ENCODE measurements at regions not wholly inside any gene's neighbourhood (a gene's known extent, or its start where the extent isn't known, plus 50 kb on each side); places are given as distances from the start of the nearest gene placed in this dataset.

DNA sequence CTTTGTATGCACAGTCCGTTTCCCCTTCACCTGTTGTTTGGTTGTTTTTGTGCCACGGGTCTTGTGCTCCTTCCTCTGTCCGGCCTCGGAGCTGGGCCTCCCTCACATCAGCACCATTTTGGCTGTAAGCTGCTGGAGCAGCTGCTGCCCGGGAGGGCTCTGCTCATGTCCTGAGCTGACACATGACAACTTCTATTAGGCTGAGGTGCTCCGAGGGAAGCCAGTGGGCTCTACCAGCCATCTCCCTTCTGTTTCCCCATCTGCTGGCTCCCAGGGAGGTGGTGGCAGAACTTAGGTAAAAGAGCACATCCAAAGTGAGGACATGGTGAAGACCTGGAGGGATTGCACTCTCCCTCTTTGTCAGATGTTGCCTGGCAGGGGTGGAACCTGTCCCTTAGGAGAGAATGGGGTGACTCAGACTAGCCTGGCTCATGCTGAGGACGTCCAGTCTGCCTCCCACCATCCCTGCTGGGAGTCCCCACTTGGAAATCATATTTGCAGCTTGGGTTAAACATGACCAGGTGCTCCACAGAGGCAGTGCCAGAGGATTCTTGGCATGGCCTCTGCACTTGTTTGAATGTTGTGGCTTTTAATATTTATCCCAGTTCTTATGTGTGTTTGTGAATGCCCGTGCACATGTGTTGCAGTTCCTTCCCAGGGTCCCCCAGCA lies 49.8 kb upstream of the TNP1 start:
- no peaks in the 10 kb centered on the region for H3K27me3 ChIP-seq (ENCODE audit: control insufficient read depth, insufficient read depth, low read length)
- no peak overlapping the region for H3K4me3 ChIP-seq (ENCODE audit: low read depth in 2 of 2, low read length in 2 of 2)
- no peaks in the 10 kb centered on the region for H3K4me1 ChIP-seq (ENCODE audit: control insufficient read depth, insufficient read depth, low read length)
- ATAC-seq (no peak), DNase-seq (ENCODE audit: low read depth, low spot score) (no peak)
- no peaks in the 10 kb centered on the region for H3K36me3 ChIP-seq (ENCODE audit: control insufficient read depth, insufficient read depth, low read length)
- ChIA-PET POLR2A (no interaction called here), CTCF (no interaction called here)
- TF ChIP-seq, protein P1, sequence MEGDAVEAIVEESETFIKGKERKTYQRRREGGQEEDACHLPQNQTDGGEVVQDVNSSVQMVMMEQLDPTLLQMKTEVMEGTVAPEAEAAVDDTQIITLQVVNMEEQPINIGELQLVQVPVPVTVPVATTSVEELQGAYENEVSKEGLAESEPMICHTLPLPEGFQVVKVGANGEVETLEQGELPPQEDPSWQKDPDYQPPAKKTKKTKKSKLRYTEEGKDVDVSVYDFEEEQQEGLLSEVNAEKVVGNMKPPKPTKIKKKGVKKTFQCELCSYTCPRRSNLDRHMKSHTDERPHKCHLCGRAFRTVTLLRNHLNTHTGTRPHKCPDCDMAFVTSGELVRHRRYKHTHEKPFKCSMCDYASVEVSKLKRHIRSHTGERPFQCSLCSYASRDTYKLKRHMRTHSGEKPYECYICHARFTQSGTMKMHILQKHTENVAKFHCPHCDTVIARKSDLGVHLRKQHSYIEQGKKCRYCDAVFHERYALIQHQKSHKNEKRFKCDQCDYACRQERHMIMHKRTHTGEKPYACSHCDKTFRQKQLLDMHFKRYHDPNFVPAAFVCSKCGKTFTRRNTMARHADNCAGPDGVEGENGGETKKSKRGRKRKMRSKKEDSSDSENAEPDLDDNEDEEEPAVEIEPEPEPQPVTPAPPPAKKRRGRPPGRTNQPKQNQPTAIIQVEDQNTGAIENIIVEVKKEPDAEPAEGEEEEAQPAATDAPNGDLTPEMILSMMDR (IDR thresholded peaks at IDR 0.05): no peak
- no peak for TF ChIP-seq TCF7L2 (IDR thresholded peaks at IDR 0.05; ENCODE audit: low read depth, low read length)
- TF ChIP-seq, protein P2, sequence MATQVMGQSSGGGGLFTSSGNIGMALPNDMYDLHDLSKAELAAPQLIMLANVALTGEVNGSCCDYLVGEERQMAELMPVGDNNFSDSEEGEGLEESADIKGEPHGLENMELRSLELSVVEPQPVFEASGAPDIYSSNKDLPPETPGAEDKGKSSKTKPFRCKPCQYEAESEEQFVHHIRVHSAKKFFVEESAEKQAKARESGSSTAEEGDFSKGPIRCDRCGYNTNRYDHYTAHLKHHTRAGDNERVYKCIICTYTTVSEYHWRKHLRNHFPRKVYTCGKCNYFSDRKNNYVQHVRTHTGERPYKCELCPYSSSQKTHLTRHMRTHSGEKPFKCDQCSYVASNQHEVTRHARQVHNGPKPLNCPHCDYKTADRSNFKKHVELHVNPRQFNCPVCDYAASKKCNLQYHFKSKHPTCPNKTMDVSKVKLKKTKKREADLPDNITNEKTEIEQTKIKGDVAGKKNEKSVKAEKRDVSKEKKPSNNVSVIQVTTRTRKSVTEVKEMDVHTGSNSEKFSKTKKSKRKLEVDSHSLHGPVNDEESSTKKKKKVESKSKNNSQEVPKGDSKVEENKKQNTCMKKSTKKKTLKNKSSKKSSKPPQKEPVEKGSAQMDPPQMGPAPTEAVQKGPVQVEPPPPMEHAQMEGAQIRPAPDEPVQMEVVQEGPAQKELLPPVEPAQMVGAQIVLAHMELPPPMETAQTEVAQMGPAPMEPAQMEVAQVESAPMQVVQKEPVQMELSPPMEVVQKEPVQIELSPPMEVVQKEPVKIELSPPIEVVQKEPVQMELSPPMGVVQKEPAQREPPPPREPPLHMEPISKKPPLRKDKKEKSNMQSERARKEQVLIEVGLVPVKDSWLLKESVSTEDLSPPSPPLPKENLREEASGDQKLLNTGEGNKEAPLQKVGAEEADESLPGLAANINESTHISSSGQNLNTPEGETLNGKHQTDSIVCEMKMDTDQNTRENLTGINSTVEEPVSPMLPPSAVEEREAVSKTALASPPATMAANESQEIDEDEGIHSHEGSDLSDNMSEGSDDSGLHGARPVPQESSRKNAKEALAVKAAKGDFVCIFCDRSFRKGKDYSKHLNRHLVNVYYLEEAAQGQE (IDR thresholded peaks at IDR 0.05; ENCODE audit: insufficient read depth in 1 of 2, low read depth in 2 of 2, low read length in 1 of 2): no peak
- no peak for TF ChIP-seq POLR2AphosphoS5 (IDR thresholded peaks at IDR 0.05; ENCODE audit: low read depth, low read length)
- no peak for TF ChIP-seq SIN3A (IDR thresholded peaks at IDR 0.05; ENCODE audit: borderline replicate concordance, insufficient read depth, low read depth, low read length)
- H3K9me3 ChIP-seq (ENCODE audit: control insufficient read depth, insufficient read depth, low read depth, low read length): no peaks in the 10 kb centered on the region
- H3K27ac ChIP-seq (ENCODE audit: low read length): no peak overlapping the region
- intact Hi-C loops (cut with micrococcal nuclease; ENCODE audit: unreplicated experiment) (no loop called here), in situ Hi-C loops (cut with HindIII; ENCODE audit: low pct_unique_long_range_greater_than_20kb, low sequenced_read_pairs) (no loop called here)
- no TSS peak for BruUV-seq (replicated peaks)

Data from Panc1 (cell line).